ENCODE measurements at regions not wholly inside any gene's neighbourhood (a gene's known extent, or its start where the extent isn't known, plus 50 kb on each side); places are given as distances from the start of the nearest gene placed in this dataset.

GRCh38 chr4:156539376-156539775 lies 432.2 kb downstream of the PDGFC start:
- H3K27ac ChIP-seq: no peak overlapping the region
- no peaks in the 10 kb centered on the region for H3K36me3 ChIP-seq
- no peaks in the 10 kb centered on the region for H3K4me1 ChIP-seq
- intact Hi-C loops (cut with DNase I; ENCODE audit: low total_unique reads): no loop called here
- no peak overlapping the region for H3K4me3 ChIP-seq
- no peak for TF ChIP-seq POLR2AphosphoS5 (IDR thresholded peaks at IDR 0.05)
- 72 to 83% (median 77%) methylated on average over 1 of the region's 1 CpG for WGBS, 5 donors
- no peak for DNase-seq
- H3K27me3 ChIP-seq (replicated peaks in 1 of 7): no peaks in the 10 kb centered on the region
- H3K9me3 ChIP-seq: no peaks in the 10 kb centered on the region

GRCh38 chr4:156538651-156539257 lies 432.8 kb downstream of the PDGFC start:
- H3K27ac ChIP-seq: no peak overlapping the region
- H3K4me3 ChIP-seq: no peak overlapping the region
- TF ChIP-seq POLR2AphosphoS5 (IDR thresholded peaks at IDR 0.05) (no peak), POLR2A (IDR thresholded peaks at IDR 0.05) (no peak), CTCF (IDR thresholded peaks at IDR 0.05 in 8 of 11, conservative IDR thresholded peaks at IDR 0.05 in 3 of 11) (no peak)
- no peaks in the 10 kb centered on the region for H3K27me3 ChIP-seq (replicated peaks in 1 of 7)
- no peaks in the 10 kb centered on the region for H3K4me1 ChIP-seq
- 55 to 74% (median 62%) methylated on average over 1 of the region's 1 CpG for WGBS, 5 donors
- no peak for DNase-seq
- no peaks in the 10 kb centered on the region for H3K36me3 ChIP-seq
- peaks cover 0 to 3% (median under 1%) of the 10 kb centered on the region in 8 donors for H3K9me3 ChIP-seq
- intact Hi-C loops (cut with DNase I; ENCODE audit: low total_unique reads): no loop called here

- Histone ChIP-seq H3K27me3 (replicated peaks in 1 of 7) (no peaks in the 10 kb centered on the region), H3K9me3 (peaks cover 0 to 8% (median 5%) of the 10 kb centered on the region in 8 donors), H3K36me3 (no peaks in the 10 kb centered on the region), H3K27ac (no peak overlapping the region), H3K4me1 (no peaks in the 10 kb centered on the region), H3K4me3 (no peak overlapping the region)
- no peak for DNase-seq
- 70 to 83% (median 77%) methylated on average over 2 of the region's 2 CpGs for WGBS, 5 donors
- TF ChIP-seq POLR2AphosphoS5 (IDR thresholded peaks at IDR 0.05) (no peak), CTCF (IDR thresholded peaks at IDR 0.05 in 8 of 11, conservative IDR thresholded peaks at IDR 0.05 in 3 of 11) (no peak), POLR2A (IDR thresholded peaks at IDR 0.05) (no peak)
- intact Hi-C loops (cut with DNase I; ENCODE audit: low total_unique reads): no loop called here
Observed at GRCh38 chr4:156538210-156538609, 433.4 kb downstream of the PDGFC start.

- Histone ChIP-seq H3K4me1 (no peaks in the 10 kb centered on the region), H3K27ac (no peak overlapping the region), H3K36me3 (no peaks in the 10 kb centered on the region), H3K27me3 (replicated peaks in 1 of 7) (no peaks in the 10 kb centered on the region), H3K9me3 (peaks cover 0 to 15% (median 9%) of the 10 kb centered on the region in 8 donors), H3K4me3 (no peak overlapping the region)
- intact Hi-C loops (cut with DNase I; ENCODE audit: low total_unique reads): no loop called here
- TF ChIP-seq POLR2A (IDR thresholded peaks at IDR 0.05) (no peak), CTCF (IDR thresholded peaks at IDR 0.05 in 8 of 11, conservative IDR thresholded peaks at IDR 0.05 in 3 of 11) (no peak), POLR2AphosphoS5 (IDR thresholded peaks at IDR 0.05) (no peak)
- no peak for DNase-seq
Observed at GRCh38 chr4:156537286-156537685, 434.3 kb downstream of the PDGFC start.

GRCh38 chr4:156536661-156537060 lies 434.9 kb downstream of the PDGFC start:
- no peak overlapping the region for H3K4me3 ChIP-seq
- TF ChIP-seq POLR2AphosphoS5 (IDR thresholded peaks at IDR 0.05) (no peak), CTCF (IDR thresholded peaks at IDR 0.05 in 8 of 11, conservative IDR thresholded peaks at IDR 0.05 in 3 of 11) (no peak), POLR2A (IDR thresholded peaks at IDR 0.05) (no peak)
- H3K27me3 ChIP-seq (replicated peaks in 1 of 7): no peaks in the 10 kb centered on the region
- H3K9me3 ChIP-seq: peaks cover 0 to 15% (median 9%) of the 10 kb centered on the region in 8 donors
- 46 to 69% (median 62%) methylated on average over 1 of the region's 1 CpG for WGBS, 5 donors
- intact Hi-C loops (cut with DNase I; ENCODE audit: low total_unique reads): no loop called here
- H3K4me1 ChIP-seq: no peaks in the 10 kb centered on the region
- H3K27ac ChIP-seq: no peak overlapping the region
- no peak for DNase-seq
- no peaks in the 10 kb centered on the region for H3K36me3 ChIP-seq

Data from spleen (tissue), 11 donors.